ENCODE measurements at regions not wholly inside any gene's neighbourhood (a gene's known extent, or its start where the extent isn't known, plus 50 kb on each side); places are given as distances from the start of the nearest gene placed in this dataset.

GRCh38 chr11:127461241-127462064 is 460.9 kb upstream of the KIRREL3 start:
- no peak for DNase-seq

- DNase-seq = no peak
Observed at GRCh38 chr11:127458561-127458960, 458.0 kb upstream of the KIRREL3 start.

GRCh38 chr11:127454856-127455255 is 454.3 kb upstream of the KIRREL3 start:
- no peak for DNase-seq

- no peak for DNase-seq
Observed at GRCh38 chr11:127452533-127452932, 452.0 kb upstream of the KIRREL3 start.

- DNase-seq = no peak
Observed at GRCh38 chr11:127451861-127452260, 451.3 kb upstream of the KIRREL3 start.

- no peak for DNase-seq
Observed at GRCh38 chr11:127448101-127448500, 447.5 kb upstream of the KIRREL3 start.

GRCh38 chr11:127445476-127445875 is 444.9 kb upstream of the KIRREL3 start:
- DNase-seq = no peak

- no peak for DNase-seq
Observed at GRCh38 chr11:127443297-127443696, 442.7 kb upstream of the KIRREL3 start.

- no peak for DNase-seq
Observed at GRCh38 chr11:127440616-127441015, 440.0 kb upstream of the KIRREL3 start.

- no peak for DNase-seq
Observed at GRCh38 chr11:127425281-127425680, 424.7 kb upstream of the KIRREL3 start.

GRCh38 chr11:127424661-127425060 is 424.1 kb upstream of the KIRREL3 start:
- no peak for DNase-seq

- DNase-seq = no peak
Observed at GRCh38 chr11:127420139-127420538, 419.6 kb upstream of the KIRREL3 start.

- DNase-seq = no peak
Observed at GRCh38 chr11:127412722-127413380, 412.3 kb upstream of the KIRREL3 start.

- DNase-seq = no peak
Observed at GRCh38 chr11:127412234-127412633, 411.7 kb upstream of the KIRREL3 start.

- DNase-seq = no peak
Observed at GRCh38 chr11:127411283-127411682, 410.7 kb upstream of the KIRREL3 start.

- DNase-seq = no peak
Observed at GRCh38 chr11:127395034-127395433, 394.5 kb upstream of the KIRREL3 start.

- DNase-seq = no peak
Observed at GRCh38 chr11:127393460-127393997, 393.0 kb upstream of the KIRREL3 start.

GRCh38 chr11:127392575-127392974 is 392.0 kb upstream of the KIRREL3 start:
- DNase-seq = no peak

GRCh38 chr11:127390465-127390864 is 389.9 kb upstream of the KIRREL3 start:
- DNase-seq = no peak

- DNase-seq = no peak
Observed at GRCh38 chr11:127385071-127385470, 384.5 kb upstream of the KIRREL3 start.

GRCh38 chr11:127383026-127383425 is 382.5 kb upstream of the KIRREL3 start:
- no peak for DNase-seq

- no peak for DNase-seq
Observed at GRCh38 chr11:127381247-127381646, 380.7 kb upstream of the KIRREL3 start.

GRCh38 chr11:127379686-127380085 is 379.1 kb upstream of the KIRREL3 start:
- DNase-seq = no peak

- no peak for DNase-seq
Observed at GRCh38 chr11:127376301-127376700, 375.7 kb upstream of the KIRREL3 start.
